HepG2 (cell line): ENCODE measurements at regions not wholly inside any gene's neighbourhood (a gene's known extent, or its start where the extent isn't known, plus 50 kb on each side); places are given as distances from the start of the nearest gene placed in this dataset.

Experiments
- ATAC-seq: fragments of 200-7000 bp; cut with Tn5 transposase; 3 replicates; pipeline ENCODE4 v1.9.1; 2020; ENCODE audit warnings: mild to moderate bottlenecking, moderate library complexity
- BruUV-seq: library from RNA; stranded (reverse); fragments of 400-500 nt; replicated peaks from 2 replicates; lab custom pipeline; 2021; lab: Mats Ljungman, UMichigan
- CTCF ChIA-PET: fragments of 300-600 bp; formaldehyde crosslinking; extraction: SDS; loops from one replicate; lab custom pipeline; 2021; ENCODE audit warnings: low total read pairs, inconsistent platforms, low intra/inter-chr PET ratio; lab: Yijun Ruan, JAX
- POLR2A ChIA-PET: fragments of 350-600 bp; sonication (Branson Sonifier 250); formaldehyde crosslinking; loops from one replicate; lab custom pipeline; 2020; ENCODE audit warnings: antibody characterized with exemption, inconsistent platforms; lab: Yijun Ruan, JAX
- DNase-seq: peaks from one replicate; pipeline ENCODE4 v3.0.0-alpha.2; 2015; ENCODE audit warnings: low spot score
- FAIRE-seq: peaks from 3 replicates; lab custom pipeline; 2011; peaks lifted over from hg19 to GRCh38; lab: Jason Lieb, UNC
- H2AFZ ChIP-seq: one replicate; pipeline ENCODE4 v1.6.1; 2011; ENCODE audit warnings: low read length, inconsistent platforms
- H3K27ac ChIP-seq: fragments of 300-600 bp; 3 replicates; pipeline ENCODE4 v1.8.0; 2011; ENCODE audit warnings: mixed run types, mild to moderate bottlenecking, mixed read lengths, low read length, inconsistent platforms; ENCODE audit not compliant: insufficient read depth; ENCODE audit errors: extremely low read length
- H3K27me3 ChIP-seq, 2 experiments: fragments of 200-600 bp in 1 of 2; 2 replicates in 1 of 2; 3 replicates in 1 of 2; pipeline versions ENCODE4 v1.6.0 to v1.8.0; 2011; ENCODE audit warnings: low read length in 2 of 2, mild to moderate bottlenecking in 2 of 2, moderate library complexity in 2 of 2, inconsistent platforms in 1 of 2; ENCODE audit not compliant: insufficient read depth in 2 of 2, control insufficient read depth in 1 of 2
- H3K36me3 ChIP-seq, 2 experiments: fragments of 200-600 bp in 1 of 2; replicated peaks in 1 of 2; 2 replicates in 1 of 2; 3 replicates in 1 of 2; pipeline versions ENCODE4 v1.5.1 to v1.8.0; 2011; ENCODE audit warnings: low read length in 2 of 2, inconsistent platforms in 1 of 2; ENCODE audit not compliant: insufficient read depth in 2 of 2, control insufficient read depth in 1 of 2
- H3K4me1 ChIP-seq: 2 replicates; pipeline ENCODE4 v1.5.1; 2012; ENCODE audit warnings: low read length, inconsistent platforms; ENCODE audit not compliant: insufficient read depth
- H3K4me2 ChIP-seq: 2 replicates; pipeline ENCODE4 v1.6.0; 2011; ENCODE audit warnings: low read depth, low read length, inconsistent platforms
- H3K4me3 ChIP-seq, 3 experiments: fragments of 200-600 bp in 1 of 3; sonication (generic), shearing (Covaris generic) in 1 of 3; replicated peaks in 1 of 3; 2 replicates each; pipeline ENCODE4 v1.5.1; 2011 to 2016; ENCODE audit warnings: low read length in 3 of 3, inconsistent platforms in 2 of 3, low read depth in 2 of 3, mild to moderate bottlenecking in 2 of 3, control low read depth in 1 of 3, mixed read lengths in 1 of 3; ENCODE audit not compliant: insufficient read depth in 1 of 3
- H3K79me2 ChIP-seq: one replicate; pipeline ENCODE4 v1.6.1; 2011; ENCODE audit warnings: low read length, inconsistent platforms; ENCODE audit not compliant: insufficient read depth
- H3K9ac ChIP-seq: 2 replicates; pipeline ENCODE4 v1.6.0; 2011; ENCODE audit warnings: mild to moderate bottlenecking, low read depth, low read length, inconsistent platforms; ENCODE audit not compliant: insufficient read depth
- H3K9me3 ChIP-seq: 2 replicates; pipeline ENCODE4 v1.5.1; 2012; ENCODE audit warnings: mild to moderate bottlenecking, low read length
- H4K20me1 ChIP-seq: 2 replicates; pipeline ENCODE4 v1.6.0; 2011; ENCODE audit warnings: inconsistent platforms, mild to moderate bottlenecking, low read length, moderate library complexity; ENCODE audit not compliant: insufficient read depth
- HINFP ChIP-seq: sonication (generic); formaldehyde crosslinking; IDR thresholded peaks from 2 replicates; pipeline ENCODE4 v1.4.0; 2020; ENCODE audit warnings: low read depth, mild to moderate bottlenecking, missing genetic modification reagents
- KDM3A ChIP-seq: IDR thresholded peaks from 2 replicates; pipeline ENCODE4 v1.6.1; 2018; ENCODE audit warnings: low read depth, missing compliant biosample characterization
- ZGPAT ChIP-seq: IDR thresholded peaks from 2 replicates; pipeline ENCODE4 v1.6.1; 2016; ENCODE audit warnings: mild to moderate bottlenecking
- WGBS: methylation state at CpG from one replicate; pipeline ENCODE4 v1.1.6; 2017; ENCODE audit warnings: low lambda C conversion rate; 5-methylcytosine and 5-hydroxymethylcytosine counted together
- in situ Hi-C: cut with HindIII; loops from 2 replicates; pipeline ENCODE4 v1.10.0; 2017; ENCODE audit warnings: low pct_unique_long_range_greater_than_20kb; ENCODE audit not compliant: extremely low pct_ligation_motif_present
- intact Hi-C: fragments of 100-400 bp; cut with micrococcal nuclease; formaldehyde crosslinking; loops from one replicate; pipeline ENCODE4 v1.10.0; 2022; ENCODE audit not compliant: unreplicated experiment

DNA sequence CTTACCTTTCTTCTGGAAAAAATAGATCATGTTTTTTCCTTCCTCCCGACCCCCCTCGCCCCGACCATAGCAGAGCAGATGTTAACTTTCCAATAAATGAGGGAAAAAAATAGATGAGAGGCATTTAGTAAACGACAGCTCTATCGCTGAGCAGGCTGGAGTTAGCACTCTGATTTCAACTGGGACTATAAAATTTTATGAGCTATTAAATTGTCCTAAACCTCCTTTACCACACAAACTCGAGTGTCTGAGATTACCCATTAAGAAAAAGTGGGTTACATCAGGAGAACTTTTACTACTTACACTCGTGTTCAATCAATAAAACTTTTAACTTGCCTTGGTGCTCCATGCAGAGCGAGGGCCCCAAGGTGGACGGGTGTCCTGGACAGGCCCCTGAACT lies 59.8 kb upstream of the RNU6ATAC start:
- in situ Hi-C loops = no loop called here
- H3K36me3 ChIP-seq = no peaks in the 10 kb centered on the region
- CTCF ChIA-PET = no interaction called here
- intact Hi-C loops = no loop called here
- WGBS = 42% methylated on average over 9 of the region's 9 CpGs
- H3K79me2 ChIP-seq = no peaks in the 10 kb centered on the region
- no peaks in the 10 kb centered on the region for H4K20me1 ChIP-seq
- no peak for ATAC-seq
- no peak overlapping the region for H3K4me3 ChIP-seq
- no peak overlapping the region for H2AFZ ChIP-seq
- no peak overlapping the region for H3K4me2 ChIP-seq
- no peak overlapping the region for H3K9ac ChIP-seq
- peaks cover 85% of the 10 kb centered on the region for H3K4me1 ChIP-seq
- no peaks in the 10 kb centered on the region for H3K9me3 ChIP-seq
- peaks cover 17 to 55% of the 10 kb centered on the region in 2 experiments; a peak in 4 of 5 replicates for H3K27me3 ChIP-seq
- no TSS peak for BruUV-seq
- no peak for TF ChIP-seq ZGPAT (CRISPR knock-in tag)
- TF ChIP-seq, all 625 proteins: peak for 0
- DNase-seq = no peak
- FAIRE-seq = no peak
- POLR2A ChIA-PET = no interaction called here
- no peak overlapping the region for H3K27ac ChIP-seq

GRCh38 chr9:134224567-134225093 lies 60.3 kb upstream of the RNU6ATAC start:
- no peak for ATAC-seq
- Histone ChIP-seq H3K27me3 (peaks cover 17 to 60% of the 10 kb centered on the region in 2 experiments; a peak in 4 of 5 replicates), H2AFZ (no peak overlapping the region), H3K9ac (no peak overlapping the region), H3K36me3 (no peaks in the 10 kb centered on the region), H3K4me2 (no peak overlapping the region), H3K9me3 (no peaks in the 10 kb centered on the region), H3K4me3 (no peak overlapping the region), H3K27ac (no peak overlapping the region), H3K4me1 (peaks cover 87% of the 10 kb centered on the region), H4K20me1 (no peaks in the 10 kb centered on the region), H3K79me2 (no peaks in the 10 kb centered on the region)
- WGBS = 0% methylated on average over 1 of the region's 9 CpGs
- intact Hi-C loops = no loop called here
- no peak for DNase-seq
- in situ Hi-C loops = no loop called here
- CTCF ChIA-PET = no interaction called here
- FAIRE-seq = no peak
- TF ChIP-seq HINFP (CRISPR knock-in tag) (no peak), KDM3A (CRISPR knock-in tag) (no peak)
- POLR2A ChIA-PET = no interaction called here
- no TSS peak for BruUV-seq
